ENCODE measurements at regions not wholly inside any gene's neighbourhood (a gene's known extent, or its start where the extent isn't known, plus 50 kb on each side); places are given as distances from the start of the nearest gene placed in this dataset.

DNA sequence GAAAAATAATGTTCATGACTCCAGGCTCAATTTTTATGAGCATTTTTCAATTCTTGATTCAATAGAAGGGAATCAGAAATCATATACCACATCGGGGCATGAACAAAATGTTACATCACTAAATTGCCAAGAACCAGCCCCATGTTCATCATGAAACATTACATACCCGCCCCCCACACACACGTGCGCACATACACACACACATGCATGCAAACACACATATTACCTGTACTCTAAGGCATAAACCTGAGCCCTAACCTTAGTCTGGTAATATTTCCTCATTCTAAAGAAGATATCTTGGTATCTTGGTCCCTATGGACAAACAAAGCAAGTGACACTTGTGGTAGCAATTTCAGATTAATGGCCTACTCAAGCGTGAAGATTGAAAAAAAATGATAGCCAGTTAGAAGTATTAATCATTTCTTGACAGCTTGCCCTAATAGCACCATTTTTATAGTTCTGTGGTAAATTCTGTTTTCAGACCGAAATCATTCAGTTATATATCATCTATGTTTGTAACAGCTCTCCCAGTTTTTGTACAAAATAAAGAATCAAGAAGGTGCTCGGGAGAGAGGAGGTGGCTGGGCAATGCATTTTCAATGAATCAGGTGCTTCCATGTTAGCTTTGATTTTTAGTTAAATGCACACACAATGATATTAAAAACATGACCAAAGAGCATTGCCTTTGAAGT, 95.4 kb upstream of the DOK5 start:
- TF ChIP-seq, protein P1, sequence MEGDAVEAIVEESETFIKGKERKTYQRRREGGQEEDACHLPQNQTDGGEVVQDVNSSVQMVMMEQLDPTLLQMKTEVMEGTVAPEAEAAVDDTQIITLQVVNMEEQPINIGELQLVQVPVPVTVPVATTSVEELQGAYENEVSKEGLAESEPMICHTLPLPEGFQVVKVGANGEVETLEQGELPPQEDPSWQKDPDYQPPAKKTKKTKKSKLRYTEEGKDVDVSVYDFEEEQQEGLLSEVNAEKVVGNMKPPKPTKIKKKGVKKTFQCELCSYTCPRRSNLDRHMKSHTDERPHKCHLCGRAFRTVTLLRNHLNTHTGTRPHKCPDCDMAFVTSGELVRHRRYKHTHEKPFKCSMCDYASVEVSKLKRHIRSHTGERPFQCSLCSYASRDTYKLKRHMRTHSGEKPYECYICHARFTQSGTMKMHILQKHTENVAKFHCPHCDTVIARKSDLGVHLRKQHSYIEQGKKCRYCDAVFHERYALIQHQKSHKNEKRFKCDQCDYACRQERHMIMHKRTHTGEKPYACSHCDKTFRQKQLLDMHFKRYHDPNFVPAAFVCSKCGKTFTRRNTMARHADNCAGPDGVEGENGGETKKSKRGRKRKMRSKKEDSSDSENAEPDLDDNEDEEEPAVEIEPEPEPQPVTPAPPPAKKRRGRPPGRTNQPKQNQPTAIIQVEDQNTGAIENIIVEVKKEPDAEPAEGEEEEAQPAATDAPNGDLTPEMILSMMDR (IDR thresholded peaks at IDR 0.05; ENCODE audit: partially characterized antibody, unreplicated experiment), result no peak
- no peaks in the 10 kb centered on the region for H3K27me3 Mint-ChIP-seq (ENCODE audit: unreplicated experiment)
- H3K27ac Mint-ChIP-seq (ENCODE audit: unreplicated experiment), result no peak overlapping the region
- no peak for DNase-seq
- H3K36me3 Mint-ChIP-seq (ENCODE audit: unreplicated experiment), result peaks cover 7% of the 10 kb centered on the region
- H3K4me3 Mint-ChIP-seq (ENCODE audit: unreplicated experiment), result no peak overlapping the region
- peaks cover 4% of the 10 kb centered on the region for H3K9me3 Mint-ChIP-seq (ENCODE audit: unreplicated experiment)
- peaks cover 2% of the 10 kb centered on the region for H3K4me1 Mint-ChIP-seq (ENCODE audit: low read depth, unreplicated experiment)

DNA sequence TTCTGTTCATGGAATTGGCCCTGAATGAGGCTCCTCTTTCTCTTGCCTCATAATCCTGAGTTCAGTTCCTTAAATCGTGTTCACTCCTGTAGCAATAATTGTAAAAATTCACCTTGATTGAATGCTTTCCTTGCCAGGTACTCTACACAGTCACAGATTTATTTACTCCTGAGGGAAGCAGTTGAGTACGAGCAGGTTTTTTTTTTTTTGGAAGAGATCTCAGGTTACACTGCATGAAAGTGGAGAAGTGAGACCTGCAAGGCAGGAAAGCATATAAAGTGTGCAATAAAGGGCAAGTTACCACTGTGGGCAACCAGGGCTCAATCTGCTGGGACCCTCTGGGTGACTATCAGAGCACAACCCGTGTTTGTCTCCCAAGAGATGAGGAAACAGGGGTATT, 93.0 kb upstream of the DOK5 start:
- Mint-ChIP-seq H3K4me3 (ENCODE audit: unreplicated experiment) (no peak overlapping the region), H3K27me3 (ENCODE audit: unreplicated experiment) (no peaks in the 10 kb centered on the region), H3K4me1 (ENCODE audit: low read depth, unreplicated experiment) (peaks cover 2% of the 10 kb centered on the region), H3K27ac (ENCODE audit: unreplicated experiment) (no peak overlapping the region), H3K36me3 (ENCODE audit: unreplicated experiment) (peaks cover 7% of the 10 kb centered on the region), H3K9me3 (ENCODE audit: unreplicated experiment) (peaks cover 2% of the 10 kb centered on the region)
- TF ChIP-seq, protein P1 (IDR thresholded peaks at IDR 0.05; ENCODE audit: partially characterized antibody, unreplicated experiment), result no peak
- DNase-seq, result no peak

DNA sequence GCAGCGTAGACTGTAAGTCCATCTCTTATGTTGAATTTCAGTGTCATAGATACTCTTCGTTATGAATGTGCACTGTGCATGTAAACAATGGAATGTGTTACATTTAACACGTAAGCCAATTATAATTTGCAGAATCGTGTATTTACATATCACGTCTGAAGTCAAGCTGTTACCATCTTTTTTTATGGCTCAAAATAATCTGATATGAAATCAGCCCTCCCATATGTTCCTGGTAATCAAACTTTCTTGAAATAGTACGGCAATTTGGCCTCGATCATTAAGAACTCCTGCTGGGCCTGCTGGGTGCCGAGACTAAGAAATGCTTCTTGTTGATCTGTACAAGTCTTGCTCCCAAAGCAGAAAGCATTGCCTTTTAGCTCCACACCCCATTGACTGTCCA, 89.6 kb upstream of the DOK5 start:
- peaks cover 7% of the 10 kb centered on the region for H3K36me3 Mint-ChIP-seq (ENCODE audit: unreplicated experiment)
- peaks cover 2% of the 10 kb centered on the region for H3K4me1 Mint-ChIP-seq (ENCODE audit: low read depth, unreplicated experiment)
- no peaks in the 10 kb centered on the region for H3K27me3 Mint-ChIP-seq (ENCODE audit: unreplicated experiment)
- DNase-seq, result no peak
- no peak overlapping the region for H3K4me3 Mint-ChIP-seq (ENCODE audit: unreplicated experiment)
- TF ChIP-seq, protein P1 (IDR thresholded peaks at IDR 0.05; ENCODE audit: partially characterized antibody, unreplicated experiment), result no peak
- peaks cover 2% of the 10 kb centered on the region for H3K9me3 Mint-ChIP-seq (ENCODE audit: unreplicated experiment)
- H3K27ac Mint-ChIP-seq (ENCODE audit: unreplicated experiment), result no peak overlapping the region

DNA sequence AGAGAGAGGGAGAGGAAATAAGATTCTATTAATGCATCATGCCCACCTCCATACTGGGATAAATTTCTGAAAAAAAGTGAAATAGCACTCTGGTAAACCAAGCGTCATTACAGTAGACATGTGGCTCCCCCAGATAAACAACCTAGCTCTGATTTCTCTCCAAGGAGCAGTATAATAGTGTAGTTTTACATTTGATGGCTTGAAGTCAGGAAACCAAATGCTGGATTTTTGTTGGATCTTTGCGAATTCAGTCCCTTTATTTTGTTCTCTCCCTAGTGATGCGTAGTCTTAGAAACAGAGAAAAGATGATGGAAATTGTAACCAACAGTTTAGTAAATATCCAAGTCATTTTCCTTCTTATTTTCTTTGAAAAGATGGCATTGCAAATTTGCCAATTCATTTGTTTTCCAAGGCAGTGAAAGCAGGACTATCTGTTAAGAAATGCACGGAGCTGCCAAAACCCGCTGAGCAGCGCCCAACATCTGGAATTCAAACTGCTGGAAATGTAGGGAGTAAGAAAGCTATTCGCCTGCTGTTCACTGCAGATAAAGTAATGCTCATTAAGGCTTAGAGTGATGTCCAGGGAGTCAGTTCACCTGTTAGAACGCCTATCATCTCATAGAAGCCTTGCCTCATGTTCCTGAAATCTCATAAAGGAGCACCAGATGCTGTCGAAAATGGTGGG, 85.7 kb upstream of the DOK5 start:
- H3K36me3 Mint-ChIP-seq (ENCODE audit: unreplicated experiment), result no peaks in the 10 kb centered on the region
- TF ChIP-seq, protein P1 (IDR thresholded peaks at IDR 0.05; ENCODE audit: partially characterized antibody, unreplicated experiment), result no peak
- H3K27me3 Mint-ChIP-seq (ENCODE audit: unreplicated experiment), result no peaks in the 10 kb centered on the region
- H3K4me3 Mint-ChIP-seq (ENCODE audit: unreplicated experiment), result no peak overlapping the region
- no peaks in the 10 kb centered on the region for H3K4me1 Mint-ChIP-seq (ENCODE audit: low read depth, unreplicated experiment)
- DNase-seq, result no peak
- H3K9me3 Mint-ChIP-seq (ENCODE audit: unreplicated experiment), result no peaks in the 10 kb centered on the region
- no peak overlapping the region for H3K27ac Mint-ChIP-seq (ENCODE audit: unreplicated experiment)

All from glutamatergic neuron (in vitro differentiated cells).